HG03097 (cell line): ENCODE measurements at regions not wholly inside any gene's neighbourhood (a gene's known extent, or its start where the extent isn't known, plus 50 kb on each side); places are given as distances from the start of the nearest gene placed in this dataset.

Source experiments
- ATAC-seq: cut with Tn5 transposase; IDR thresholded peaks from one replicate; pipeline ENCODE4 v1.9.1; 2021; ENCODE audit not compliant: unreplicated experiment, low FRiP score

- ATAC-seq = no peak
These were observed 71.7 kb upstream of the WIPF1 start for GRCh38 chr2:174669336-174669735.

- no peak for ATAC-seq
These were observed 70.5 kb upstream of the WIPF1 start for GRCh38 chr2:174668075-174668474.

- ATAC-seq = no peak
These were observed 69.8 kb upstream of the WIPF1 start for GRCh38 chr2:174667250-174667860.

GRCh38 chr2:174666845-174667244, 69.2 kb upstream of the WIPF1 start:
- ATAC-seq = no peak

- ATAC-seq = no peak
These were observed 68.7 kb upstream of the WIPF1 start for GRCh38 chr2:174666312-174666711.

- ATAC-seq = no peak
These were observed 66.6 kb upstream of the WIPF1 start for GRCh38 chr2:174664084-174664759.

- no peak for ATAC-seq
These were observed 65.9 kb upstream of the WIPF1 start for GRCh38 chr2:174663550-174663949.

GRCh38 chr2:174662859-174663258, 65.3 kb upstream of the WIPF1 start:
- no peak for ATAC-seq

- no peak for ATAC-seq
These were observed 64.9 kb upstream of the WIPF1 start for GRCh38 chr2:174662459-174662858.

- no peak for ATAC-seq
These were observed 63.5 kb upstream of the WIPF1 start for GRCh38 chr2:174660984-174661675.

- no peak for ATAC-seq
These were observed 61.7 kb upstream of the WIPF1 start for GRCh38 chr2:174659069-174659900.

- no peak for ATAC-seq
These were observed 59.1 kb upstream of the WIPF1 start for GRCh38 chr2:174656676-174657176.

GRCh38 chr2:174656035-174656434, 58.4 kb upstream of the WIPF1 start:
- ATAC-seq = no peak

GRCh38 chr2:174654419-174654941, 56.9 kb upstream of the WIPF1 start:
- no peak for ATAC-seq

- no peak for ATAC-seq
These were observed 51.3 kb upstream of the WIPF1 start for GRCh38 chr2:174648896-174649295.
